IPS-20b (cell line): ENCODE measurements at regions not wholly inside any gene's neighbourhood (a gene's known extent, or its start where the extent isn't known, plus 50 kb on each side); places are given as distances from the start of the nearest gene placed in this dataset.

Experiments
- H3K27ac ChIP-seq: one replicate; pipeline ENCODE4 v1.5.1; 2013; ENCODE audit warnings: low read length
- H3K27me3 ChIP-seq: 2 replicates; pipeline ENCODE4 v1.6.1; 2013; ENCODE audit warnings: mild to moderate bottlenecking, low read length, inconsistent platforms; ENCODE audit not compliant: insufficient read depth
- H3K36me3 ChIP-seq: 2 replicates; pipeline ENCODE4 v1.6.1; 2013; ENCODE audit warnings: low read depth, mild to moderate bottlenecking, inconsistent platforms, low read length, moderate library complexity; ENCODE audit not compliant: insufficient read depth
- H3K4me1 ChIP-seq: 2 replicates; pipeline ENCODE4 v1.6.1; 2013; ENCODE audit warnings: mild to moderate bottlenecking, control low read depth, inconsistent platforms, low read length, moderate library complexity; ENCODE audit not compliant: insufficient read depth
- H3K4me3 ChIP-seq: 2 replicates; pipeline ENCODE4 v1.5.1; 2013; ENCODE audit warnings: mild to moderate bottlenecking, low read length, inconsistent platforms
- H3K9ac ChIP-seq: 2 replicates; pipeline ENCODE4 v1.6.1; 2013; ENCODE audit warnings: low read depth, mild to moderate bottlenecking, inconsistent platforms, low read length, moderate library complexity
- H3K9me3 ChIP-seq: 2 replicates; pipeline ENCODE4 v1.6.1; 2013; ENCODE audit warnings: mild to moderate bottlenecking, low read depth, low read length, inconsistent platforms; ENCODE audit not compliant: insufficient read depth

DNA sequence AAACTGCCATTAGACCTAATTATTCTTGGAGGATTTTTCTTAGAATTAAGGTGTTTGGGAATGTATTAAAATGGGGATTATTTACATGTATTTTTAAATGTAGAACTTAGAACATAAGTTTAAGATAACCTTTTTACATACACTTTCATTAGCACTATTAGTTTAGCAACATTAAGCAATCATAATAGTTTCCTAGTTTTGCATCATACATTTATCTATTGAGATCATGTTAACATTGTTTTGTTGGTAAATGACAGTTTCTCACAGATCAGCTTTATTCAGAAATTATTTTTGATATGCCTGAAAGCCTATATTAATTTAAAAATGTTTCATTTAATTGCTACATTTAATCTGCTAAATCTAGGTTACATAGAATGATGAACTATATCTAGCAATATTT, 189.7 kb upstream of the PPP1R3A start:
- Histone ChIP-seq H3K4me1 (no peaks in the 10 kb centered on the region), H3K36me3 (no peaks in the 10 kb centered on the region), H3K9me3 (no peaks in the 10 kb centered on the region), H3K27ac (no peak overlapping the region), H3K27me3 (no peaks in the 10 kb centered on the region), H3K9ac (no peak overlapping the region), H3K4me3 (no peak overlapping the region)

- Histone ChIP-seq H3K4me1 (no peaks in the 10 kb centered on the region), H3K36me3 (no peaks in the 10 kb centered on the region), H3K9me3 (no peaks in the 10 kb centered on the region), H3K9ac (no peak overlapping the region), H3K4me3 (no peak overlapping the region), H3K27me3 (no peaks in the 10 kb centered on the region), H3K27ac (no peak overlapping the region)
Observed at GRCh38 chr7:114107522-114107921, 188.7 kb upstream of the PPP1R3A start.

DNA sequence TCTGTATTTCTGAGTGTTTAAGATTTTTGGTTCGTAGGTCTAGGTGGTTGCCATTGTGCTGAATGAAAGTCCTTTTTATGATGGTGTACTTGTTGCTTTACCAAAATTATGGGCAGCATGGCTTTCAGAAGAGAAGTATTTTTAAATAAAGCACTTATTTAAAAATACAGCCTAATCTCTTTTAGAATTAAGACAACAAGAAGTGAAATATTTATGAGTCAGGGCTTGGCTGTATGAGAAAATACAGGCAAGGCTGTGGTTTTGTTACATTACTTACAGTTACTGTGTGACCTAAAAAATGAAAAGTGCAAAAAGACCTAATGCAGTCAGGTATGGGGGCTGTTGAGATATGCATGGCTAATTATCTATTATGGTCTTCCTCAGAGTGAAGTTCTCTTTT, 185.2 kb upstream of the PPP1R3A start:
- Histone ChIP-seq H3K4me1 (no peaks in the 10 kb centered on the region), H3K4me3 (no peak overlapping the region), H3K9me3 (no peaks in the 10 kb centered on the region), H3K27ac (no peak overlapping the region), H3K27me3 (no peaks in the 10 kb centered on the region), H3K36me3 (no peaks in the 10 kb centered on the region), H3K9ac (no peak overlapping the region)

DNA sequence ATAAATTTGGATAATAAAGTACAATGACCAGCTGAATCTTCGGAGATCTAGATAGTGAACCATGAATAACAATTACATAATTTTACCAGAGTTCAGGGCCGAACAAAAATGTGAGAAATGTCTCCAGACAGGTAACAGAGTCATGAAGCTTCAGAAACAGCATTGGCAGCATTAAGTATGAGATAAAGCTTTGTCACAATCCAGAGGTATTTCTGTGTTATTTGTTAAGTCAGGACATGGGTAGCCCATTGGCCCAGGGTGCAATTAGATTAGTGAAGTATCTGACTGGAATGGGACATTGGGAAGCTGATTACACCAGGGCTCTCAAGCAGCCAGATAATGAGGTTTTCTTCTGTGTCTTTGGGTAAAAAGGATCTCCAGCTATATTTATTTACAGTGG, 184.2 kb upstream of the PPP1R3A start:
- H3K36me3 ChIP-seq: no peaks in the 10 kb centered on the region
- no peak overlapping the region for H3K9ac ChIP-seq
- H3K4me3 ChIP-seq: no peak overlapping the region
- no peak overlapping the region for H3K27ac ChIP-seq
- no peaks in the 10 kb centered on the region for H3K27me3 ChIP-seq
- no peaks in the 10 kb centered on the region for H3K4me1 ChIP-seq
- no peaks in the 10 kb centered on the region for H3K9me3 ChIP-seq

- H3K9ac ChIP-seq: no peak overlapping the region
- no peaks in the 10 kb centered on the region for H3K9me3 ChIP-seq
- no peak overlapping the region for H3K27ac ChIP-seq
Observed at GRCh38 chr7:114102131-114102530, 183.3 kb upstream of the PPP1R3A start.

GRCh38 chr7:114100810-114101209, 182.0 kb upstream of the PPP1R3A start:
- Histone ChIP-seq H3K36me3 (no peaks in the 10 kb centered on the region), H3K27ac (no peak overlapping the region), H3K9ac (no peak overlapping the region), H3K4me3 (no peak overlapping the region), H3K9me3 (no peaks in the 10 kb centered on the region), H3K4me1 (no peaks in the 10 kb centered on the region), H3K27me3 (no peaks in the 10 kb centered on the region)

More at GRCh38 chr7:114102131-114102530, 183.3 kb upstream of the PPP1R3A start:
- H3K36me3 ChIP-seq: no peaks in the 10 kb centered on the region
- H3K27me3 ChIP-seq: no peaks in the 10 kb centered on the region
- no peak overlapping the region for H3K4me3 ChIP-seq
- no peaks in the 10 kb centered on the region for H3K4me1 ChIP-seq

GRCh38 chr7:114099337-114099736, 180.5 kb upstream of the PPP1R3A start:
- no peak overlapping the region for H3K27ac ChIP-seq
- no peak overlapping the region for H3K4me3 ChIP-seq
- no peaks in the 10 kb centered on the region for H3K4me1 ChIP-seq
- H3K27me3 ChIP-seq: no peaks in the 10 kb centered on the region
- no peaks in the 10 kb centered on the region for H3K36me3 ChIP-seq
- no peaks in the 10 kb centered on the region for H3K9me3 ChIP-seq
- H3K9ac ChIP-seq: no peak overlapping the region

GRCh38 chr7:114095885-114096284, 177.1 kb upstream of the PPP1R3A start:
- H3K36me3 ChIP-seq: no peaks in the 10 kb centered on the region
- no peak overlapping the region for H3K4me3 ChIP-seq
- no peaks in the 10 kb centered on the region for H3K9me3 ChIP-seq
- H3K27ac ChIP-seq: no peak overlapping the region
- no peaks in the 10 kb centered on the region for H3K4me1 ChIP-seq
- H3K27me3 ChIP-seq: no peaks in the 10 kb centered on the region
- H3K9ac ChIP-seq: no peak overlapping the region

GRCh38 chr7:114088470-114088940, 169.7 kb upstream of the PPP1R3A start:
- peaks cover 72% of the 10 kb centered on the region for H3K27me3 ChIP-seq
- no peak overlapping the region for H3K27ac ChIP-seq
- H3K9me3 ChIP-seq: no peaks in the 10 kb centered on the region
- H3K9ac ChIP-seq: no peak overlapping the region
- no peaks in the 10 kb centered on the region for H3K4me1 ChIP-seq
- peak overlapping the region; percentile 48 for H3K4me3 ChIP-seq
- H3K36me3 ChIP-seq: no peaks in the 10 kb centered on the region

- Histone ChIP-seq H3K4me1 (no peaks in the 10 kb centered on the region; the same call in 1 of the 2 replicates), H3K36me3 (no peaks in the 10 kb centered on the region), H3K9ac (no peak overlapping the region), H3K27me3 (peaks cover 79% of the 10 kb centered on the region), H3K4me3 (peak overlapping the region; percentile 48), H3K9me3 (no peaks in the 10 kb centered on the region), H3K27ac (no peak overlapping the region)
Observed at GRCh38 chr7:114087653-114088469, 169.1 kb upstream of the PPP1R3A start.

- Histone ChIP-seq H3K9me3 (no peaks in the 10 kb centered on the region), H3K9ac (no peak overlapping the region; the same call in 1 of the 2 replicates), H3K27ac (no peak overlapping the region), H3K27me3 (peaks cover 86% of the 10 kb centered on the region), H3K36me3 (no peaks in the 10 kb centered on the region), H3K4me1 (peaks cover 4% of the 10 kb centered on the region; the same call in 1 of the 2 replicates), H3K4me3 (peak overlapping the region; percentile 90)
Observed at GRCh38 chr7:114086914-114087652, 168.3 kb upstream of the PPP1R3A start.

DNA sequence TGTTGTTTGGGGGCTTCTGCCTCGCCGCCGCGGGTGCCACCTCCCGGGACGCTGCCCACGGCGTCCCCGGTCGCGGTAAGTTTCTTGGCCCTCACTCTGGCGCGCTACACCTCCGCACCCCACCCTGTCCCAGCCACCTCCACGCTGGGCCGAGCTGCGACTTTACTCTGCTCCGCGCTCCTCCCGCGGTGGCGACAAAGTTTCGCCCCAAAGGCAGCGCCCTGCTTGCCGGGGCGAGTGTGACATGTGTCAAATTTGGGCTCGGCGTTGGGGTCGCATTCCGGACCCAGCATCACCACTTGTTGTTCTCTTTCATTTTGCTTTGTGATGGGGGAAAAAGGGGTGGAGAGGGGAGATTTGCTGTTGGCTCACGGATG, 167.7 kb upstream of the PPP1R3A start:
- peaks cover 92% of the 10 kb centered on the region for H3K27me3 ChIP-seq
- no peak overlapping the region for H3K27ac ChIP-seq

More for the DNA sequence above, 167.7 kb upstream of the PPP1R3A start:
- no peaks in the 10 kb centered on the region for H3K36me3 ChIP-seq
- H3K4me1 ChIP-seq: peaks cover 5% of the 10 kb centered on the region; the same call in 1 of the 2 replicates
- H3K9ac ChIP-seq: no peak overlapping the region
- H3K4me3 ChIP-seq: peak overlapping the region; percentile 90
- H3K9me3 ChIP-seq: no peaks in the 10 kb centered on the region
